Liver (tissue), 8 donors: ENCODE measurements at regions not wholly inside any gene's neighbourhood (a gene's known extent, or its start where the extent isn't known, plus 50 kb on each side); places are given as distances from the start of the nearest gene placed in this dataset.

Source experiments
- DNase-seq: peaks from one replicate; pipeline ENCODE4 v3.0.0-alpha.2; 2017; ENCODE audit warnings: low spot score
- H3K27ac ChIP-seq, 2 donors: one replicate each; pipeline ENCODE4 v1.7.0; 2013; ENCODE audit warnings: inconsistent platforms in 2 of 2, low read length in 2 of 2, control low read depth in 1 of 2, low read depth in 1 of 2, mild to moderate bottlenecking in 1 of 2
- H3K27me3 ChIP-seq, 4 donors: one replicate each; pipeline versions ENCODE4 v1.6.1 to v1.7.0; 2013; ENCODE audit warnings: low read length in 3 of 4, inconsistent platforms in 1 of 4, mild to moderate bottlenecking in 1 of 4, moderate library complexity in 1 of 4; ENCODE audit not compliant: control insufficient read depth in 4 of 4, insufficient read depth in 4 of 4
- H3K36me3 ChIP-seq, 4 donors: one replicate each; pipeline versions ENCODE4 v1.6.1 to v1.7.0; 2013; ENCODE audit warnings: low read length in 3 of 4, mild to moderate bottlenecking in 3 of 4, low read depth in 1 of 4, moderate library complexity in 1 of 4; ENCODE audit not compliant: control insufficient read depth in 4 of 4, insufficient read depth in 3 of 4
- H3K4me1 ChIP-seq, 4 donors: one replicate each; pipeline versions ENCODE4 v1.6.1 to v1.7.0; 2013; ENCODE audit warnings: low read length in 3 of 4, mild to moderate bottlenecking in 3 of 4, moderate library complexity in 1 of 4; ENCODE audit not compliant: control insufficient read depth in 4 of 4, insufficient read depth in 4 of 4
- H3K4me3 ChIP-seq, 3 donors: one replicate each; pipeline versions ENCODE4 v1.6.1 to v1.7.0; 2013; ENCODE audit warnings: low read length in 3 of 3, control low read depth in 1 of 3, low read depth in 1 of 3, mild to moderate bottlenecking in 1 of 3
- H3K9ac ChIP-seq, 2 donors: one replicate each; pipeline ENCODE4 v1.7.0; 2013; ENCODE audit warnings: low read length in 2 of 2, mild to moderate bottlenecking in 2 of 2, moderate library complexity in 2 of 2, control low read depth in 1 of 2, low read depth in 1 of 2
- H3K9me3 ChIP-seq, 4 donors: one replicate each; pipeline versions ENCODE4 v1.6.1 to v1.7.0; 2013; ENCODE audit warnings: low read length in 3 of 4; ENCODE audit not compliant: control insufficient read depth in 4 of 4
- ATF3 ChIP-seq: IDR thresholded peaks from 2 replicates; pipeline ENCODE4 v1.6.1; 2016; ENCODE audit warnings: antibody characterized with exemption
- CTCF ChIP-seq: fragments of 150-350 bp; IDR thresholded peaks from 2 replicates; pipeline ENCODE4 v1.5.1; 2017; ENCODE audit warnings: improper control_type of control experiment, low read depth, low read length; ENCODE audit not compliant: missing input control
- EGR1 ChIP-seq, 2 donors: IDR thresholded peaks; 2 replicates each; pipeline ENCODE4 v1.6.1; 2016 to 2018; ENCODE audit warnings: antibody characterized with exemption in 2 of 2, low read depth in 2 of 2
- FOXA2 ChIP-seq: IDR thresholded peaks from 2 replicates; pipeline ENCODE4 v1.6.1; 2016; ENCODE audit warnings: antibody characterized with exemption
- GABPA ChIP-seq, 2 donors: IDR thresholded peaks in 1 of 2; conservative IDR thresholded peaks in 1 of 2; 2 replicates each; pipeline ENCODE4 v1.6.1; 2016; ENCODE audit warnings: antibody characterized with exemption in 2 of 2, mild to moderate bottlenecking in 1 of 2, moderate library complexity in 1 of 2
- HNF4A ChIP-seq, 2 donors: conservative IDR thresholded peaks; 2 replicates each; pipeline ENCODE4 v1.6.1; 2016; ENCODE audit warnings: antibody characterized with exemption in 2 of 2, mild to moderate bottlenecking in 2 of 2
- HNF4G ChIP-seq: IDR thresholded peaks from 2 replicates; pipeline ENCODE4 v1.6.1; 2016; ENCODE audit warnings: antibody characterized with exemption
- JUND ChIP-seq, 2 donors: IDR thresholded peaks; 2 replicates each; pipeline ENCODE4 v1.6.1; 2016; ENCODE audit warnings: antibody characterized with exemption in 2 of 2
- NR2F2 ChIP-seq: IDR thresholded peaks from 2 replicates; pipeline ENCODE4 v1.6.1; 2016; ENCODE audit warnings: antibody characterized with exemption
- REST ChIP-seq: IDR thresholded peaks from 2 replicates; pipeline ENCODE4 v1.6.1; 2016; ENCODE audit warnings: antibody characterized with exemption, mild to moderate bottlenecking
- RXRA ChIP-seq, 2 donors: IDR thresholded peaks; 2 replicates each; pipeline ENCODE4 v1.6.1; 2017 to 2018; ENCODE audit warnings: antibody characterized with exemption in 2 of 2, mild to moderate bottlenecking in 1 of 2
- SP1 ChIP-seq: IDR thresholded peaks from 2 replicates; pipeline ENCODE4 v1.6.1; 2018; ENCODE audit warnings: antibody characterized with exemption, mild to moderate bottlenecking
- ZBTB33 ChIP-seq: IDR thresholded peaks from 2 replicates; pipeline ENCODE4 v1.6.1; 2016; ENCODE audit warnings: antibody characterized with exemption
- WGBS: extraction: QIAGEN DNeasy Blood & Tissue Kit; methylation state at CpG from one replicate; pipeline ENCODE4 v1.1.7; 2013; 5-methylcytosine and 5-hydroxymethylcytosine counted together
- donor health status: healthy.
- donor health status: healthy.
- donor health status: healthy.
- donor health status: healthy.
- donor health status: healthy.

DNA sequence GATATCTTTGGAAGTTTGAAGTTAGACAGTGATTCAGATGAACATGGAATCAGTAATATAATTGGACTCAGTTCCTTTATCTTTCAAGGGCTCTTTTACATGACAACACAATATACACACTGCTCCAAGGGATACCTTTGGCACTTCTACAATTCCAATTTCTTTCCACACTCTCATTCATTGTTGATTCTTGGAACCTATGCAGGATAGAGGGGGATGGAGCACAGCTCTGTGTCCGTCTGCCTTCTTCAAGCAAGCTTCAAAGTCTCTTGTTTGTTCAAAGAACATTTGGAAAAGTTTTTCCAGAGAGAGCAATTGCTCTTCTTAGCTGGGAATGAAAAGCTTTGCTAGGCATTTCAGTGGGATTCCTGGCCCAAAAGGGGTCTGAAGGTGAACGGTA, 276.2 kb upstream of the ZEB2 start (continued):
- TF ChIP-seq REST (no peak), EGR1 (IDR thresholded peaks at IDR 0.05; ENCODE audit: low read depth in 2 of 2) (no peak), HNF4G (no peak), ATF3 (no peak), SP1 (no peak)

- Histone ChIP-seq H3K36me3 (no peaks in the 10 kb centered on the region), H3K9ac (no peak overlapping the region), H3K4me3 (no peak overlapping the region), H3K4me1 (no peaks in the 10 kb centered on the region), H3K9me3 (no peaks in the 10 kb centered on the region), H3K27ac (no peak overlapping the region), H3K27me3 (no peaks in the 10 kb centered on the region)
- TF ChIP-seq GABPA (IDR thresholded peaks at IDR 0.05 in 1 of 2, conservative IDR thresholded peaks at IDR 0.05 in 1 of 2), result no peak
- no peak for TF ChIP-seq REST
- no peak for TF ChIP-seq HNF4A (conservative IDR thresholded peaks at IDR 0.05)
- no peak for TF ChIP-seq NR2F2
- TF ChIP-seq FOXA2, result no peak
- no peak for TF ChIP-seq RXRA (IDR thresholded peaks at IDR 0.05)
- TF ChIP-seq ZBTB33, result no peak
- TF ChIP-seq SP1, result no peak
- TF ChIP-seq ATF3, result no peak
- no peak for TF ChIP-seq JUND (IDR thresholded peaks at IDR 0.05)
- TF ChIP-seq CTCF, result no peak
- no peak for DNase-seq
- 80% methylated on average over 5 of the region's 5 CpGs for WGBS
Measured at GRCh38 chr2:144785253-144785652, 265.3 kb upstream of the ZEB2 start.
